Stromal cell of bone marrow (primary cell): ENCODE measurements at regions not wholly inside any gene's neighbourhood (a gene's known extent, or its start where the extent isn't known, plus 50 kb on each side); places are given as distances from the start of the nearest gene placed in this dataset.
"Not testable (repeated sequence)": the region's sequence is repeated elsewhere in the genome, so short reads cannot be mapped to it uniquely, and the experiment has no call there.

Experiments
- DNase-seq: peaks from one replicate; pipeline ENCODE4 v3.0.0-alpha.2; 2012; ENCODE audit warnings: low read depth

DNA sequence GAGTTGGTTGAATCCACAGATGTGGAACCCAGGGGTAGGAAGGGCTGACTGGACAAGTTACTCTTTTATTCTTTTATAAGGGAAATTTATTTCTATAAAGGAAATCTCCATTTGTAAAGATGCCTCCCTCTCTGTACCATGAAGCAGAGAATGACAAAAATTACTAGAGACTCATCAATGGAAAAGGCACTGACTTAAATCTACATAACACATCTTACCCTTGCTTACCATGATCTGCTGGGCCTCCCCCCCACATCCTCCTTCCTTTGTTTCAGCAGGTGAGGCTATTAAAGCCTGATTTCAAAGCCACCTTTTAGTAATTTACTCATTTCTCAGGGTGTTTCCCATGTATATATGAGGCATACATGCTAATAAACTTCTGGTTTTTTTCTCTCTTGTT, 130.2 kb upstream of the HDDC2 start:
- no peak for DNase-seq

DNA sequence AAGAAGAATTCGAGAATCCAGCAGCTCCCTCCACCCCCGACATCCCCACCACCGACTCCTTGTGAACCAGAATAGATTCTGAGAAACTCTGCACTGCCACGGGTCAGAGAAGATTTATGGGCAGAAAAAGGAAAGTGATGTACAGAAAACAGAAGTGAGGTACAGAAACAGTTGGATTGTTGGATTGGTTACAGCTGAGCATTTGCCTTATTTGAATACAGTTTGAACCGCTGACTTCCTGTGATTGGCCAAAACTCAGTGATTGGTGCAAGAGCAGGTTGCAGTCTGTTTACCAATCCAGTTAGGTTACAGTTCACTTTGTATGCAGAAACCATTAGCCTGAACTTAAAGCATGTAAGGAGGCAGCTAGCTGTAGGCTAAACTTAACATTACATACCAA, 131.2 kb upstream of the HDDC2 start:
- no peak for DNase-seq

DNA sequence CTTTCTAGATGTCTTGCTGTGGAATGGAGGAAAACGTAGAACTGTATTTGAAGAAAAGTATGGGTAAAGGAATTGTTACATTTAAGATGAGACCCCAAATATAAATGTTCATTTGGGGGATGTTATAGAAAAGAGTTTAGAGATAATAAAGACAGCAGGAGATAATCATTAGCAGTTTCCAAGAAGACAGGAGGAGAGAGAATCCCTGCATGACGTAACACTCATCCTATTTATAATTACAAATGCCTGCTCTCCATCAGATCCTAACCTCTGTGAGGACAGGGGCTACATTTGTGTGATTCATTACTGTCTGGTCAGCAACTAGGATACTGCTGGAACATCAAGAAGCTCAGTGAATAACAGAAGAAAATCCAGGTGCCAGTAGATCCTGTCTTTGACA, 133.0 kb upstream of the HDDC2 start:
- DNase-seq: no peak

DNA sequence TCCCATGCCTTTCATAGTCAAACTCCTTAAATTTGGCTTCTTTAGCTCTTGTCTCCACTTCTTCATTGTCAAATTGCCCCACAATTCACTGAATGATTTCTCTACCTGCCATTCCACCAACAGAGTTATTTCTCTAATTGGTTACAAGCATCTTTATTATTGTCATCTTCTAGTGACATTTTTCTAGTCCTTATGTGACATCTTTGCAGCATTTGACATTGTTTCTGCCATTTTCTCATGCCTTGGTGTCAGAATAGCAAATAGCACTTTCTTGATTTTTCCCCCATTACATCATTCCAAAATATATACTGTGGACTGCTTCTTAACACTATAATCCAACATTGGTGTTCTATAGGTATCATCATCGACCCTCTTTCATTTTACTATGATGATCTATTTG, 137.7 kb upstream of the HDDC2 start:
- DNase-seq: no peak

DNA sequence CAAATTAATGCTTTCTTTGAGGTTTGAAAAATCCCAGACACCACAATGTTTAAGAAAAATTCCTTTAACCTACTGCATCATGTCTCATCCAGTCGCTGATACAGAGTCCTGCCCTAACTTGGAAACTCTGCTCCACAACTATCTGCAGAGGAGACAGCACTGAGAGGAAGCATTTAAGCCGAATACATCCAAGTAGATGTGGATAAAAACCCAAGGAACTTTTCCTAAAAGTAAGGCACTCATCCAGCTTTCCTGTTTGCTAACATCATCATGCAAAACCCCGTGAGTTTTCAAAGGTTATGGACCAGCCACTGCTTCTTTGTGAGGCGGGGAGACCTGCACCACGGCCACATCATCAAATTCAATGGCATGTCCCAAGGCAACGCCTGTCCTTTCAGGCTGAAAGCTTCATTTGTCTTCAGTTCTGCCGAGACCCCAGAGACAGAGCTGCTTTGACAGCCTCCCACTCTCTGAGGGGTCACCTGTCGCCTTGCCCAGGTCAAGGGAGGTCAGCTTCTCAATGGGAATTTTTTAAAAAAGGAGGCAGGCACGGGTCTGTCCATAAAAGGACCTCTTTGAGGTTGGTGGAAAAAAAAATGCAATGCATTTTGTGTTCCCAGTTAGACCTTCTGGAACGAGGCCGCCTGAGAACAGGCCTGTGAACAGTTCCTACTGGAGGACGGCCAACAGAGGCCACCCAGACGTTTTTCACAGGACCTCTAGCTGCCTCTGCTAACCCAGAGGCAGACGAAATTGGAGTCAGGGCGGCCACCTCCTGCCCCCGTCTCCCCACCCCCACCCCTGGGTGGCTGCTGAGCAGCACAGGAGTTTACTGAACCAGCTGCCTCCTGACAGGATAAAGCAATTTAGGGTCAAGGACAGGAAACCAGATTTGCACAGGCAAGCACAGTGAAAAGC, 142.5 kb upstream of the HDDC2 start:
- no peak for DNase-seq

DNA sequence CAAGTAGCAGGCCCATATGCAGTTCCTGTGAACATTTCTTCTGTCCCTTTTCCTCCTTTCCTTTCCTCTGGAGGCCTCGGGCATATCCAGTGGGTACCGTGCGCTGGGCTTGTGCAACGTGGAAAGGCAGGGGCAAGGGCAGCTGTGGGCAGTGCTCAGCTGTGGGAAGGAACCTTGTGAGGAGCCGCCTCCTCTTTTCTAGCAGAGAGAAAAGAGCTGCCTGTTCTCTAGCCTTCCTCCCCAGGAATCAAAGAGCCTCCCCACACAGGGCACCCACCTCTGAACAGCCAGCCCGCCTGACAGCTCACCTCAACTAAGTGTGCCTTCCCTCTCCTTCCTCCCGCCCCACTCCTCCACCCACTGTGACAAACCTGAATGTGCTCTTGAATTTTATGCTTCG, 143.3 kb upstream of the HDDC2 start:
- DNase-seq: no peak

DNA sequence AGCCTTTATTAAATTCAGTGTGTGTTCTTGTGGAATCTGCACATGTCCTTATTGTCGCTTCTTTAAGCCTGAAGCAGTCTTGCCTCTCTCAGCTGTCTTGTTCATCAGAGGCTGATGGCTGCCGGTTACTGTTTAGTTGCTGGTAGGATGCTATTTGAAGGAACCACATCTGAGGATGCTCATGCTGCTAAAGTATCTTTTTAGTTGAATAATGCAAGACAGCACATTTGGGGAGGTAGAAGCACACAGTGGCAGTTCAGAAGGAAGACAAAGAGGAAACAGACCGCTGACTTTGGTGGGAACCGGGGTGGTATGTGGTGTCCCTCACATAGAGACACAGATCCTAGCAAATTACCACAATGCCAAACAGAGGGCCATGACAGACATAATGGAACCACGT, 144.2 kb upstream of the HDDC2 start:
- no peak for DNase-seq

DNA sequence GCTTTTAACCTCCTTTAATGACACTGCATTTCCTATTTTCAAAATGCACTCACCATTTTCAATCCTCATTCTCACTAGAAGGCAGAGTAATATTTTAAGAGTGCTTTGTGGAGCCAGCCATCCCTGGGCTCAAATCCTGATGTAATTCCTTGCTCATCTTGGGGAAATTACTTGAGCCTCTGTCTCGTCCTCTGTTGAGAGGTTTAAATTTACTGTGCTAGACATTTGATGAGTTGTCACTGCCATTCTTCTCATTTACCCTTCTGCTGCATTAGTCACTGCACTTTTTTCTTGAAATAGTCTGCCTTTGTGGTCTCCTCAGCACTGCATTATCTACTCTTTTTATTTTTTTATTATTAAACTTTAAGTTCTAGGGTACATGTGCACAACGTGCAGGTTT, 150.0 kb upstream of the HDDC2 start:
- peak; percentile 24 for DNase-seq

DNA sequence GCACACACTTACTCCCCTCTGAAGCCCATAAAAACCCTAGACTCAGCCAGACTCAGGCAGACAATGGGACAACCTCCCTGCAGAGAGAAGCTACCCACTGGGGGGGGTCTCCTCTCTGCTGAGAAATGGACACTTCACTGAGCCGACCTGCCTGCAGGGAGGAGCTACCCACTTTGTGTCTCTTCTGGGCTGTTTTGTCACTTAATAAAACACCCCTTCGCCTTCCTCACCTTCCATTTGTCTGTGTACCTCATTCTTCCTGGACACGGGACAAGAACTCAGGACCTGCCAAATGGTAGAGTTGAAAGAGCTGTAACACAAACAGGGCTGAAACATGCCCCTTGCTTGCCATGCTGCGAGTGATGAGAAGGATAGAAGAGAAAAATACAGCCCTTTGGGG, 151.7 kb upstream of the HDDC2 start:
- DNase-seq: no peak

DNA sequence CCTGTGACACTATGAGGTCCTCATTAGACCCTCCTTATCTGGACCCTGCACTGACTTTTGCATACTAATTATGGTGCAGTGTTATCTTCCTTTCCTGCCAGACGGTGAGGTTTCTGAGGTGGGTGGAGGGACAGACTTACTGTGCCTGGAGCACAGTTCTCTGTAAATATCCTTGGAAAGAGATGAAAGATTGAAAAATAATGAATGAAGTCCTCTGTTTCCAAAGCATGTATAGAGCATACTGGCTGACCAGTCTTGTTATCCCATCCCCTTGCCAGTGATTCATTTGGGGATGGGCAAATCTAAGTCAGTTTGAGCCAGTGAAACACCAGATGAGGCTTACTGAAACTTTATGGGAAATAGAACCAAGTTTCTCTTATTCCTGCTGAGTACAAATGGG, 152.6 kb upstream of the HDDC2 start:
- DNase-seq: no peak

DNA sequence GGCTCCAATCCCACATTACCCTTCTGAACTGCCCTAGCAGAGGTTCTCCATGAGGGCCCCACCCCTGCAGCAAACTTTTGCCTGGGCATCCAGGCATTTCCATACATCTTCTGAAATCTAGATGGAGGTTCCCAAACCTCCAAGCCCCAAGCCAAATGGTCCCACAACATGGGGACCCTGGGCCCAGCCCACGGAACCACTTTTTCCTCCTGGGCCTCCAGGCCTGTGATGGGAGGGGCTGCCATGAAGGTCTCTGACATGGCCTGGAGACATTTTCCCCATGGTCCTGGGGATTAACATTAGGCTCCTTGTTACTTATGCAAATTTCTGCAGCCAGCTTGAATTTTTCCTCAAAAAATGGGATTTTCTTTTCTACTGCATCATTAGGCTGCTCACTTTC, 156.7 kb upstream of the HDDC2 start:
- DNase-seq: not testable (repeated sequence)

DNA sequence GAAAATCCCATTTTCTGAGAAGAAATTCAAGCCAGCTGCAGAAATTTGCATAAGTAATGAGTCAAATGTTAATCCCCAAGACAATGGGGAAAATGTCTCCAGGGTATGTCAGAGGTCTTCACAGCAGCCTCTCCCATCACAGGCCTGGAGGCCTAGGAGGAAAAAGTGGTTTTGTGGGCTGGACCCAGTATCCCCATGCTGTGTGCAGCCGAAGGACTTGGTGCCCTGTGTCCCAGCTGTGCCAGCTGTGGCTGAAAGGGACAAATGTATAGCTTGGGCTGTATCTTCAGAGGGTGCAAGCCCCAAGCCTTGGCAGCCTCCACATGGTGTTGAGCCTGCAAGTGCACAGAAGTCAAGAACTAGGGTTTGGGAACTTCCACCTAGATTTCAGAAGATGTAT, 163.6 kb upstream of the HDDC2 start:
- DNase-seq: not testable (repeated sequence)

DNA sequence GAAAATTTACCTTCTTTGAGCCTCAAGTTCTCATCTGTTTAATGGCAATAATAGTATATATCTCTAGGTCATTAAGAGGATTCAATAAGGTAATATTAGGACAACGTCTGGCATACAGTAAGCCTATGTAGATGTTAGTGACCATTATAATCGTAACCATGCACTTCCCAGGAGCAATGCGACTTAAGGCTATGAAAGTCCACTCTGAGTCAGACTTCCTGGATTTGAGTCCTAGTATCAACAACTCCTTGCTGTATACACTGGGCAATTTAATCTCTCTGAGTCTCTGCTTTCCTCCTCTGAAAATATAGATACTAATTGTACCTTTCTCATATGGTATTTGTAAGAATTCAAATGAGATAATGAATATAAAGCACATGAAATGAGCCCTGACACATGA, 168.1 kb upstream of the HDDC2 start:
- DNase-seq: peak; percentile 37

DNA sequence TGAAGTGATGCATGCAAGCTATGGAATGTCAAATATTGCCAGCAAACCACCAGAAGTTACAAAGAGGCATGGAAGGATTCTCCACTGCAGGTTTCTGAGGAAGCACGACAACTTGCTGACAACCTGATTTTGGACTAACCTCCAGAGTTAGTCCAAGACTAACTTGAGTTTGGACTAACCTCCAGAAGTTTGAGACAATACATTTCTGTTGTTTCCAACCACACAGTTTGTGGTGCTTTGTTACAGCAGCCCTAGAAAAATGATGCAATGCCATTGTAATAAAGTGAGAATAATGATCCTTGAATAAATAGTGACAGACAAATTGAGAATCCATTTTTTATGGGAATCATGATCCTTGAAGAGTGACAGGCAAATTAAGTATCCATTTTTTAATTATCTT, 169.9 kb upstream of the HDDC2 start:
- DNase-seq: no peak

DNA sequence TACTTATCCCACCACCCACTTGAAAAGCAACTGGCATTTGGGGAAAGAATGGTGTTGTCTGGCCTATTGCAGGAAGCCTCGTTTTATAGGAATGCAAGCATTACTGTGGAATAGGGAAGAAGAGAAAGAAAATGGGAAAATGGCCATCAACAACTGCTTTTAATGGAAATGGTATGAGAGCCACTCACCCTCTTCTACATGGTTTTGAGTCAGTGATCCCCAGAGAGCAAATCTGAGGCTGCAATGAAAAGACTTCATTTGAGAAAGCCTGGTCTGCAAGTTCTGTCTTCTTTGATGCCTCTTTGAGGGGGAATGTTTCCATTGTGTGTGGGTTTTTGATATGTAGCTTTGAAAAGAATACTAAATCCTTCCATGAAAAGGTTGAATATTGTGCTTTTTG, 172.3 kb upstream of the HDDC2 start:
- peak; percentile 92 for DNase-seq

DNA sequence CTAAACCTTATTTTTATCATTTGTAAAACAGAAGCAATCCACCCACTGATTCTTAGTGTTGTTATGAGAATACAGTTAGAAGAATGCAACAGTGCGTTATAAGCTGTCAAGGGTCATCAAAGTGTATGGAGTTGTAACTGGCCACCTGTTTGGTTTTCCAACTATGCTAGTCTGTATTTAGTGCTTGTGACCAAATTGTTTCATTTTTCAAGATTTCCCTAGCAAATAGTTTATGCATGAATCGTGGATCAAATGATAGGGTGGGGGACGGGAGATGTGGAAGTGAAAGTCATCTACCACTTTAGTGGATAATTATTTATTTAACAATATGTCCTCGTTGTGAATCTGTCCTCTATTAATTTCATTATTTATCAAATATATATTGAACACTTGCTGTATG, 175.4 kb upstream of the HDDC2 start:
- no peak for DNase-seq

DNA sequence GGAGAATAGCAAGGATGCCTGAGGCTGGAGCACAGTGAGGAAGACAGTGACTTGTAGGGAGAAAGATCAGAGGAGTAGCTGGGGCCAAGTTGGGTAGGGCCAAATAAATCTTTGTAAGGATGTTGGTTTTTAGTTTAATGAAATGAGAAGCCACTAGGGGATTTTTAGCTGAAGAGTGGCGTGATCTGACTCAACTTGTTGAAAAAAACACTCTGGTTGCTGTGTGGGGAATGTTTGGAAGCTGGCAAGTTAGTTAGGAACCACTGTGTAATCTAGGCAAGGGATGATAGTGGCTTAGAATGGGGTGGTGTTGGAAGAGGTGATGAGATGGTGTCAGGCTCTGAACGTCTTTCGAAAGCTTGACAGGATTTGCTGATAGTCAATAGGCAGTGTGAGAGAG, 176.1 kb upstream of the HDDC2 start:
- peak; percentile 93 for DNase-seq

DNA sequence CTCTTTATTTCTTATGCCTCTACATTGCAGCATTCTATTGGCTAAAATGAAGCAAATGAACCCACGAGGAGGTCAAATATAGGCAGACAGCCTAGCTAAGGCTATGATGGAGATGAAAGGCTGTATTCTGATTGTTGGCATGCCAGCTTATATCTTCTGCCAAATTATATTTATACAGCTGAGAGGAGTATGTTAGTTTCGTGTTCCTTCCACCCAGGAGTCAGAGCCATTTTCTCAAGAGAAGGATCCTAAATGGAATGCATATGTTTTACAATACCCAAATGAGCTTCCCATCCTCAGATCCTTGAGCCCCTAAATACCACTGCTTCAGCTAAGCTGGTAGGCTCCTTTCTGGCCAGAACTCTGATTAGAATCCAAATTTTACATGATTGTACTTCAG, 178.4 kb upstream of the HDDC2 start:
- DNase-seq: no peak

DNA sequence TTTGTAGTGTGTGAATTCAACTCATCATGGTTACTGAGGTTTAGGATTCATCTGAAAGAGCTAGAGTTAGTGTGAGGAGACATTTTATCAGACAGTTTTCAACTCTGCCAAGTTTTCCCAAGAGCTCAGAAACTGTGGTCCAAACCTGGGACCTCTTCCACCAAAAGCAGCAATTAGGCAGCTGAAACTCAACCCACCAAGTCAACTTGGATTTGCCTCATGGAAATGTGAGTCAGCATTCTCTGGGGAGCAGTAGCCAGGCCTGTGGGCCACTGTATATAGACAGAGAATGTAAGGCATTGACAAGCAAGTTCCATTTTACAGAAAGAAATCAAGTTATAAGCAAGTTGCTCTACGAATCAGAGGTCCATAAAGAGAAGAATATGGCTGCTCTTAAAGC, 178.8 kb upstream of the HDDC2 start:
- DNase-seq: peak; percentile 97

DNA sequence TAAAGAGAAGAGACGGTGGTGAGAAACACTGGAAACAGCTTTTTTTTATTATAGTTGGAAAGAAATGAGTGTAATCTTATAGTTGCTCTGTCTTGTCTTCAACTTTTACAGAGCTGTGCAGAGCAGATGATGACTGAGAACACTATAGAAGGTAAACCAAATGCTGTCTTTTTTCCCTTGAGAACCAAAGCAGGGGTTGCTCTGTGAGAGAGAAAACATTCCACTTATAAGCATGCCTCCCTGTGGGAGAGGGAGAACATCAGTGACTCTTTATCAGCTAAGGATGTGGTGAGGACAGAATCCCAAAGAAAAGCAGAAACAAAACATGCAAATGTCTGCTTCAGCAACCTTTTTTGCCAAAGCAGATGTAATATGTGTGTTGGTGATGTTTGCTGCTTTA, 179.3 kb upstream of the HDDC2 start:
- peak; percentile 36 for DNase-seq

DNA sequence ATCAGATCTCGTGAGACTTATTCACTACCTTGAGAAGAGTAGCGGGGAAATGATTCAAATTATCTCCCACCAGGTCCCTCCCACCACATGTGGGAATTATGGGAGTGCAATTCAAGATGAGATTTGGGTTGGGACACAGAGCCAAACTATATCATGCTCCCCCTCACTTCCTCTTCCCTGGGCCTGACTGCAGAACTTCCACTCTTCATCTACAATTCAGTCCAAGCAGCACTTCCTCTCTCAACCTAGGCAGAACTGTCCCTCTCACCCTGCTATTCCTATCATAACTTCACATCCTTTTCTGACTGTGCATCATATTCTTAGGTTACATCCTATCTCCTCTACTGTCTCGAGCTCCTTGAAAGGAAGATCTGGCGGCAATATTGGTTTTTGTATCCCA, 184.0 kb upstream of the HDDC2 start:
- DNase-seq: no peak

DNA sequence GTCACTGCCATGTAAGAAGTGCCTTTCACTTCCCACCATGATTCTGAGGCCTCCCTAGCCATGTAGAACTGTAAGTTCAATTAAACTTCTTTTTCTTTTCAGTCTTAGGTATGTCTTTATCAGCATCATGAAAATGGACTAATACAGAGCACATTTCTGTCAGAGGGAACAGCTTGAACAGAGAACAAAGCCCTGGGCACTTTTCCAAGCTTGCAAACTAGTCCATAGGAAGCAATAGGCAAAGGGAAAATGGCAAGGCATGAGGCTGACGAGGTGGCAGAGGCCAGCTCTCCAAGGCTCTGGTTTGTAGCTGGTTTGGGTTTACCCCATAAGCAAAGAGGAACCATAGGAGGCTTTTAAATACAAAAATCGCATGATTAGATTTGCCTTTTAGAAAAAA, 185.1 kb upstream of the HDDC2 start:
- no peak for DNase-seq

DNA sequence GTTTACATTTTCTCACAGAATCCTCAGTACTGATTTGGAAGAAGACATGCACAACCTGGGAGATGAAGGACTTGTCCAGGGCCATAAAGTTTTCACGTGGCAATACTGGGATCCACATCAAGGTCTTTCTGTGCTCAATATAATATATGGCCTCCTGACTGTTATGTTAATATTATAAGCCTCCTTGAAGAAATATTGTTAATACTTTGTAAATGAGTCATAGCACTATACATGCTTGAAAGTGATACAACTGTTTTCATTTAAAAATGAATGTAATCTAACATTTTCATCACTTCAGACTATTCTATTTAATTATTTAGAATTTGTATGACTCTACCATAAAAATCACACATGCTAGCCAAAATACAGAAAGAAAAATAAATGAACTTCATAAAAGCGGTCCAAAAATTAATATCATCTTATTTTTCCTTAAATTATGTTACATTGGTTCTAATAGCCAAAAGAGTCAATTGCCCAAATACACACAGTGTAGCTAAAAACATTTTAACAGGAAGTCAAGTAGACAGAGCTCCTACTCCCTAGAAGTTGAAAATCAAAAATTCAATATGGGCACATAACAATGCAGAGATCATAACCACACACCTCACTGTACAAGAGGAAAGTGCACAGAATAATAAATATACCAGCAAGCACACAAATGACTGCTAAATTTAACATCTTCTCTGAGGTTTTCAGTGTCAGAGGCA, 188.0 kb upstream of the HDDC2 start:
- no peak for DNase-seq
